Suprapubic skin (tissue), 4 donors: ENCODE measurements at regions not wholly inside any gene's neighbourhood (a gene's known extent, or its start where the extent isn't known, plus 50 kb on each side); places are given as distances from the start of the nearest gene placed in this dataset.

Source experiments
- EP300 ChIP-seq: sonication (generic); formaldehyde crosslinking; IDR thresholded peaks from one replicate; pipeline ENCODE4 v1.6.1; 2017; ENCODE audit warnings: antibody characterized with exemption
- POLR2A ChIP-seq, 2 donors: fragments of 450-650 bp; IDR thresholded peaks; one replicate each; pipeline ENCODE4 v1.6.1; 2017; ENCODE audit warnings: antibody characterized with exemption in 2 of 2, mild to moderate bottlenecking in 2 of 2, moderate library complexity in 2 of 2
- POLR2AphosphoS5 ChIP-seq, 3 donors: sonication (generic); formaldehyde crosslinking; IDR thresholded peaks; one replicate each; pipeline ENCODE4 v1.6.1; 2017; ENCODE audit warnings: antibody characterized with exemption in 3 of 3
- TF ChIP-seq, protein P1 (sequence below), 2 donors: fragments of 200-600 bp in 1 of 2; fragments of 450-650 bp in 1 of 2; sonication (generic) in 1 of 2; IDR thresholded peaks; one replicate each; pipeline ENCODE4 v1.5.1; 2016 to 2019; ENCODE audit warnings: antibody characterized with exemption in 2 of 2, mild to moderate bottlenecking in 1 of 2, moderate library complexity in 1 of 2

GRCh38 chr14:50040895-50041465 is 75.4 kb downstream of the VCPKMT start:
- TF ChIP-seq, protein P1, sequence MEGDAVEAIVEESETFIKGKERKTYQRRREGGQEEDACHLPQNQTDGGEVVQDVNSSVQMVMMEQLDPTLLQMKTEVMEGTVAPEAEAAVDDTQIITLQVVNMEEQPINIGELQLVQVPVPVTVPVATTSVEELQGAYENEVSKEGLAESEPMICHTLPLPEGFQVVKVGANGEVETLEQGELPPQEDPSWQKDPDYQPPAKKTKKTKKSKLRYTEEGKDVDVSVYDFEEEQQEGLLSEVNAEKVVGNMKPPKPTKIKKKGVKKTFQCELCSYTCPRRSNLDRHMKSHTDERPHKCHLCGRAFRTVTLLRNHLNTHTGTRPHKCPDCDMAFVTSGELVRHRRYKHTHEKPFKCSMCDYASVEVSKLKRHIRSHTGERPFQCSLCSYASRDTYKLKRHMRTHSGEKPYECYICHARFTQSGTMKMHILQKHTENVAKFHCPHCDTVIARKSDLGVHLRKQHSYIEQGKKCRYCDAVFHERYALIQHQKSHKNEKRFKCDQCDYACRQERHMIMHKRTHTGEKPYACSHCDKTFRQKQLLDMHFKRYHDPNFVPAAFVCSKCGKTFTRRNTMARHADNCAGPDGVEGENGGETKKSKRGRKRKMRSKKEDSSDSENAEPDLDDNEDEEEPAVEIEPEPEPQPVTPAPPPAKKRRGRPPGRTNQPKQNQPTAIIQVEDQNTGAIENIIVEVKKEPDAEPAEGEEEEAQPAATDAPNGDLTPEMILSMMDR (IDR thresholded peaks at IDR 0.05), result no peak
- TF ChIP-seq EP300 (no peak), POLR2AphosphoS5 (IDR thresholded peaks at IDR 0.05) (no peak), POLR2A (IDR thresholded peaks at IDR 0.05) (no peak)
